ENCODE measurements at regions not wholly inside any gene's neighbourhood (a gene's known extent, or its start where the extent isn't known, plus 50 kb on each side); places are given as distances from the start of the nearest gene placed in this dataset.

DNA sequence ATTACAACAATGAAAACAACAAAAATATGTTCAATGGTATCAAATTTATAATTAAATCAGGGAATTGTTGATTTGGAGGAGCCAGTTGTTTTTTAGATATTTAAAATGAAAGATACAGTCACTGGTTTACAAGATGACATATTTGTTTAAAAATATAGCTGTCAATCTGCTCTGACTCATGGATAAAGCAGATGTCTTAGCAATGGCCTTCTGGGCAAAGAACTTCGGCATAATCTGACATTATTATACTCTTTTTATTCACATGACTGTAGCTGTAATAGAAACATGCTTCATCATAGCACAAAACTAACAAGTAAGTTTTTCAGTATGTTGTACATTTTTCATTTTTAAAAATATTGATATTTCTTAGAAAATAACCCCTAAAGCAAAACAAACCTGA is 267.4 kb downstream of the CENPW start:
- H3K27me3 Mint-ChIP-seq: no peaks in the 10 kb centered on the region
- H3K4me3 Mint-ChIP-seq: no peak overlapping the region
- H3K9me3 Mint-ChIP-seq: peaks cover 2 to 12% (median 9%) of the 10 kb centered on the region in 3 donors
- H3K27ac Mint-ChIP-seq: no peak overlapping the region
- H3K4me1 Mint-ChIP-seq: no peaks in the 10 kb centered on the region
- H3K36me3 Mint-ChIP-seq: no peaks in the 10 kb centered on the region

DNA sequence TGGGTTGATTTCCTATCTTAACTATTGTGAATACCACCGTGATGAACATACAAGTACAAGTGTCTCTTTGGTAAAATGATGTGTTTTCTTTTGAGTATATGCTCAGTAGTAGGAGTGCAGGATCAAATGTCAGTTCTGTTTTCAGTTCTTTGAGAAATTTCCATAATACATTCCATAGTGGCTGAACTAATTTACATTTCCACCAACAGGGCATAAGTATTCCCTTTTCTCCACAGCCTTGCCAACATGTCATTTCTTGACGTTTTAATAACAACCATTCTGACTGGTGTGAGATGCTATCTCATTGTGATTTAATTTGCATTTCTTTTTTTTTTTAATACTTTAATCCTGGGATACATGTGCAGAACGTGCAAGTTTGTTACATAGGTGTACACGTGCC is 268.8 kb downstream of the CENPW start:
- H3K36me3 Mint-ChIP-seq: no peaks in the 10 kb centered on the region
- H3K4me3 Mint-ChIP-seq: no peak overlapping the region
- H3K27ac Mint-ChIP-seq: no peak overlapping the region
- H3K27me3 Mint-ChIP-seq: no peaks in the 10 kb centered on the region
- H3K4me1 Mint-ChIP-seq: no peaks in the 10 kb centered on the region
- peaks cover 2 to 14% (median 12%) of the 10 kb centered on the region in 3 donors for H3K9me3 Mint-ChIP-seq

DNA sequence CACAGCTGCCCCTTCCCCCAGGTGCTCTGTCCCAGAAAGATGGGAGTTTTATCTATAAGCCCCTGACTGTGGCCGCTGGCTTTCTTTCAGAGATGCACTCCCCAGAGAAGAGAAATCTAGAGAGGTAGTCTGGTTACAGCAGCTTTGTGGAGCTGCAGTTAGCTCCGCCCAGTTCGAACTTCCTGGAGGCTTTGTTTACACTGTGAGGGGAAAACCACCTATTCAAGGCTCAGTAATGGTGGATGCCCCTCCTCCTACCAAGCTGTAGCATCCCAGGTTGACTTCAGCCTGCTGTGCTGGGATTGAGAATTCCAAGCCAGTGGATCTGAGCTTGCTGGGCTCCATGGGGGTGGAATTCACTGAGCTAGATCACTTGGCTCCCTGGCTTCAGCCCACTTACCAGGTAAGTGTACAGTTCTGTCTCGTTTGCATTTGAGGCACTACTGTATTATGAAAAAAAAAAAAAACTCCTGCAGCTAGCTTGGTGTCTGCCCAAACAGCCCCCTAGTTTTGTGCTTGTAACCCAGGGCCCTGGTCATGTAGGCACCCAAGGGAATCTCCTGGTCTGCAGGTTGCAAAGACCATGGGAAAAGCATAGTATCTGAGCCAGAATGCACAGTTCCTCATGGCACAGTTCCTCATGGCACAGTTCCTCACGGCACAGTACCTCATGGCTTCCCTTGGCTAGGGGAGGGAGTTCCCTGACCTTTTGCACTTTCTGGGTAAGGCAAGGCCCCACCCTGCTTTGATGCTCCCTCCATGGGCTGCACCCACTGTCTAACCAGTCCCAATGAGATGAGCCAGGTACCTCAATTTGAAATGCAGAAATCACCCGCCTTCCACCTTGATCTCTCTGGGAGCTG is 275.0 kb downstream of the CENPW start:
- no peaks in the 10 kb centered on the region for H3K36me3 Mint-ChIP-seq
- H3K9me3 Mint-ChIP-seq: peaks cover 0 to 10% (median 7%) of the 10 kb centered on the region in 3 donors
- H3K4me1 Mint-ChIP-seq: no peaks in the 10 kb centered on the region
- H3K27me3 Mint-ChIP-seq: no peaks in the 10 kb centered on the region
- no peak overlapping the region for H3K27ac Mint-ChIP-seq
- no peak overlapping the region for H3K4me3 Mint-ChIP-seq

DNA sequence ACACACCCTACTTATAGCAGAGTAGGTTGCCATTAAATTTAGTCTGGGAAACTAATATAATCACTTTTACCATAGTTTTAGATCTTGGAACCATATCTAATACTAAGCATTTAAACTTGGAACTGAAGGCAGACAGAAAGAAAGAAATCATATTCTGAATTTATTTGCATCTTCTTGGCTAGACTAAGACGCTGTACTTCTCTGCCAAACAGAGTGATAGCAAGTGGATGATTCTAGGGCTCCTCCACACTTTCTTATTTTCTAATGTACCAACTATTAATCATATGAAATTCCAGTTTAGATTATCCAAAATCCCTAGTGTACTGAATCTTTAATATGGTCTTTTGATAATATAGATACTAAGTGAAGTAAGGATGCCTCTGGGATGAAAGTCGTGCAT is 277.0 kb downstream of the CENPW start:
- peaks cover 0 to 1% (median 0%) of the 10 kb centered on the region in 3 donors for H3K4me1 Mint-ChIP-seq
- H3K36me3 Mint-ChIP-seq: no peaks in the 10 kb centered on the region
- H3K27me3 Mint-ChIP-seq: no peaks in the 10 kb centered on the region
- H3K9me3 Mint-ChIP-seq: peaks cover 0 to 9% (median 5%) of the 10 kb centered on the region in 3 donors
- H3K27ac Mint-ChIP-seq: no peak overlapping the region
- no peak overlapping the region for H3K4me3 Mint-ChIP-seq

DNA sequence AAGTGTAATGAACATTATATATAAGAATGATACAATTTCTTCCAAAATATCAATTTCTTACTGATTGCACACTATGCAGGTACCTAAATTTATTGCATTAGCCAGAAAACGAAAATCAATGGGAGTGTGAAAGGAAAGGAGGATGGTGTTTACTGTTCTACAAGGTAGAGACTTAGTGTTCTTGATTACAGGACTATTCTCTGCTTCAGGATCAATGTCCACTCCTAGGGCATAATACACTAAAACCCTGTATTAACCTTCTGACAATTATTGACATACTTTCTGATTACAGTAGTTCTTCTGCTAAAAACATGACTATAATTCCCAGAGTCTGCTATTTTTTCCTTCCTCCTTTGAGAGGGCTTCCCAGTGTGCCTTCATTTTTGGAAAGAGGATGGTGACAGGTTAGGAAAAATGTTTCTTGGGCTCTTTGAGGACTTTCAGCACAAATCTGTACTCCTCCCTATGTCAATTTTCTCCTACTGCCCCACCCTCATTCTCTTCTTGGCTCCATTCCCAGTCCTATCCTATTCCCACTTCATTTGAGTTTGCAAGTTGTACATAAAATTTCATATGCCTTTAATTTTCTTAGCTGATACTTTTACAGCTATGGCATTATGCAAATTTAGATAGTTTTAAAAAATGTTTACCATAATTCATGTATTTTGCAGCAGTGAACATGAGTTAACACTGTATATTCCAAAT is 278.9 kb downstream of the CENPW start:
- no peak overlapping the region for H3K27ac Mint-ChIP-seq
- peaks cover 0 to 1% (median 0%) of the 10 kb centered on the region in 3 donors for H3K4me1 Mint-ChIP-seq
- H3K36me3 Mint-ChIP-seq: no peaks in the 10 kb centered on the region
- H3K9me3 Mint-ChIP-seq: peaks cover 0 to 2% (median 0%) of the 10 kb centered on the region in 3 donors
- no peaks in the 10 kb centered on the region for H3K27me3 Mint-ChIP-seq
- H3K4me3 Mint-ChIP-seq: no peak overlapping the region

DNA sequence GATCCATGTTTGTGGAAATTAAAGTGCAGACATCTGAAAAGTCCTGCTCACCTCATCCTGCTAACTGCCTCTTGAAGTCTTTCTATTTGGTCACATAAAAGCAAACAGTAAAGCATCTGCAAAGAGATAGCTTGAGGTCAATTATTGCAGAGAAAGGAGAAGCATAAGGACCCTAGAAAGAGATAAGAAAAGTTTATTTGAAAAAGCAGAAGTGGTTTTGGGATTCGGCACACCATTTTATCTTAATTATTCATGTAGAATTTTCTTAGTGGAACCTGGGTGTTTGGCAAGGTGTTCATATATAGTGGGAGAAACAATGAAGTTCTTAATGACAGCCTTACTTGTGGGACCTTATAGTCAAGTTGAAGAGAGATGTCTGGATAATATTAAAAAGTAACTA is 280.8 kb downstream of the CENPW start:
- Mint-ChIP-seq H3K36me3 (no peaks in the 10 kb centered on the region), H3K9me3 (peaks cover 0 to 2% (median 0%) of the 10 kb centered on the region in 3 donors), H3K27ac (no peak overlapping the region), H3K27me3 (no peaks in the 10 kb centered on the region), H3K4me3 (no peak overlapping the region), H3K4me1 (peaks cover 0 to 1% (median 0%) of the 10 kb centered on the region in 3 donors)

DNA sequence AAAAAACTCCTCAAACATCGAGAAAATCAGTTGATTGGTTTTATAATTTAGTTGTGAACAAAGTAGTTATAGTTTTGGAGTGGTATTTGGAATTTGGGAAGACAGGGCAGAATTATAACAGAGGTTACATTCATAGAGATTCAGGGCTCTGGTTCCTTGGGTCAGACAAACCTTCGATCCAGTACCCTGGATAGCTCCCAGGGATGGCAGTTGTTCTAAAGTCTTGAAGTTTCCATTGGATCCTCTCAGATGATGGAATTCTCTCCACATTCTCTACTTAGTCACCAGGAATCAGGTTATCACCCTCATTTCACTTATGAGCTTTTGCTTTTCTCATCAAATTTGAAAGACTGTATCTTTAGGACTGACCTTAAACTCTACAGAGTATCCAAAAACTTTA is 285.1 kb downstream of the CENPW start:
- no peaks in the 10 kb centered on the region for H3K36me3 Mint-ChIP-seq
- peaks cover 0 to 2% (median 0%) of the 10 kb centered on the region in 3 donors for H3K9me3 Mint-ChIP-seq
- no peaks in the 10 kb centered on the region for H3K27me3 Mint-ChIP-seq
- H3K4me3 Mint-ChIP-seq: no peak overlapping the region
- no peak overlapping the region for H3K27ac Mint-ChIP-seq
- H3K4me1 Mint-ChIP-seq: peaks cover 0 to 1% (median 0%) of the 10 kb centered on the region in 3 donors

DNA sequence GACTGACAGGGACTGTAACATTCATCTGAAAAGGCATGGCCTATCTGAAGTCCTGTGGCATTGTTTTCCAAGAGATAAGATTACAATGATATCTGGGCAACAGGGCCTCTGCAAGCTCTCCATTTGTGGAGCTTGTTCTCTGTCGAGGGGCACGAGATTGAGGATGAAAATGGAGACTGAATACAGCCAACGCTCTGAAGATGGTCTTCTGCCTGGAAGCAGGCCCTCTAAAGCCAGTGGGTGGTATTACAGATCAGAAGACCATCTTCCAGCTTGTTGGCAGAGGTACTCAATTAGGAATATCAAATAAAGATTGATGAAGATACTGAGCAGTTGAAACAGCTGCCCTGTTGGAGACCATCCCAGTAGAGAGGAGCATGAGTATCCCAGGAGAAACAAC is 288.2 kb downstream of the CENPW start:
- Mint-ChIP-seq H3K9me3 (no peaks in the 10 kb centered on the region), H3K36me3 (no peaks in the 10 kb centered on the region)

DNA sequence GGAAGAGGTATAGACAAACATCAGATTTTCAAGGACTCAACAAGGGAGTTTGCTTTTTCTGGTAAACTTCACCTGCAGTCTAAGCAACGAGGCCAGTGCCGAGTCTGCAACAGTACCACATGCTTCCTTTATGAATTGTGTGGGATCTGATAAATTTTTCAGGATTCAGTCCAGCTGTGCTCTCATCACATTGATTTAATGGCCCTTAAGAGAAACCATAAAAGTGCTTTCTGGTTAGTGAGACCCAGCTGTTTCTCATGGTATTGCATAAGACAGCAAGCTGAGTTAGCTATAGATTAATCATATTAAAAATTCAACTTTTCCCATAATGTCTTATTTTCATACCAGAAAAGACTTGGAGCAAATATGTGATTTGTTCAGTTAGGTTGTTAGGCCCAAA is 291.4 kb downstream of the CENPW start:
- Mint-ChIP-seq H3K4me1 (no peaks in the 10 kb centered on the region), H3K36me3 (no peaks in the 10 kb centered on the region), H3K27me3 (no peaks in the 10 kb centered on the region), H3K9me3 (no peaks in the 10 kb centered on the region), H3K27ac (no peak overlapping the region), H3K4me3 (no peak overlapping the region)

More for the DNA sequence above, 288.2 kb downstream of the CENPW start:
- H3K27me3 Mint-ChIP-seq: no peaks in the 10 kb centered on the region
- no peak overlapping the region for H3K27ac Mint-ChIP-seq
- H3K4me3 Mint-ChIP-seq: no peak overlapping the region
- H3K4me1 Mint-ChIP-seq: no peaks in the 10 kb centered on the region

DNA sequence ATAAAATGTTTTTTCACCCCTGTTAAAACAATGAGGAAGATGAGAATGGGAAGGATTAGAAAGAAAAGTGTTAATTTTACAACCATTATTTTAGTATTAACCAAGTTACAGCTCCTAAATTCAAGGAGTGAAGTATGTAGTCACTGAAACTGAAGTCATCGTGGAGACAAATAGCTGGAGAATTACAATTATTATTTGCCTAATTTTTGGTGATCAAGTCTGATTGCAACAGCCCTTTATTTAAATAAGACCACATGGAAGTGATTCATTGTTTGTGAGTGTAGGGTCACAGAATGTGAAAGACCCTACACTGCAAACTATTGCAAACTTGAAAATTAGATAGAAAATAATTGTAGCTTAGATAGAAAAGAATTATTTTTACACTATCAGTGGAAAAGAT is 292.4 kb downstream of the CENPW start:
- Mint-ChIP-seq H3K4me3 (no peak overlapping the region), H3K27me3 (no peaks in the 10 kb centered on the region), H3K9me3 (no peaks in the 10 kb centered on the region), H3K27ac (no peak overlapping the region), H3K4me1 (no peaks in the 10 kb centered on the region), H3K36me3 (no peaks in the 10 kb centered on the region)

DNA sequence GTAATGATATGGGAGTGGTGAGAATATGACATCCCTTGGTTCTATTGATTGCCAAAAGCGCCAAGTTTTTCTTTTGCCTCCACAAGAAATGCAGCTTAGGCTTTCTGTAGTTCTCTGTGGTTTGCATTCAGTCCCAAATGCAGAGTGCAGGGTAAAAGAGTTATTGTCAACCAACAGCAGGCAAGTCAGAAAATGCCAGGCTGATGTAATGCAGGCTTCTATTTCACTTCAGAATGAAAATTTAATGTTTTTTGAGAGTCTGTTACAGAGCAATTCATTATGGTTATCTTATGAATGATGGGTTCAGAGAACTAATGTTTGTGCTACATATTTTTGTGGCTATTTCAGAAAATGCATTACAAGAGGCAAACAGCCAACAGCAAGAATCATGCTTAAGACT is 293.5 kb downstream of the CENPW start:
- H3K4me3 Mint-ChIP-seq: no peak overlapping the region
- H3K9me3 Mint-ChIP-seq: no peaks in the 10 kb centered on the region
- H3K27me3 Mint-ChIP-seq: no peaks in the 10 kb centered on the region
- H3K27ac Mint-ChIP-seq: no peak overlapping the region
- H3K36me3 Mint-ChIP-seq: no peaks in the 10 kb centered on the region
- no peaks in the 10 kb centered on the region for H3K4me1 Mint-ChIP-seq

DNA sequence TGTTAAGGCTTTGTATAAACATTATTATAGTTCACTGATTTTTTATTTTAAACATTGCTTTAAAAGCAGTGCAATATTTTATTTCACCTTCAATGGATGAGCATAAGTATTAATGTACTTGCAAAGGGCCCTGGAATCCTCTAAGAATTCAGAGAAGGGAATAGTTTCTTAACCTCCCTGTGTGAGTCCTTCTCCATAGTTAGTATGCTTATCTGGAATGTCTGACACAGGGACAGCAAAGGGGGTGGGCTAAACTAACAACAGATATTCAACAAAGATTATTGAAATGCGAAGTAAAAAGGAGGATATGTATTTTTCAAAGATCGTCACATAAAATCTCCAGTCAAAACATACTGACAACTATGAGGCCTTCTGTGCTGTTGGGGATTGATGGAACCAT is 300.4 kb downstream of the CENPW start:
- H3K4me1 Mint-ChIP-seq: no peaks in the 10 kb centered on the region
- no peaks in the 10 kb centered on the region for H3K36me3 Mint-ChIP-seq
- H3K27me3 Mint-ChIP-seq: no peaks in the 10 kb centered on the region
- H3K27ac Mint-ChIP-seq: no peak overlapping the region
- no peak overlapping the region for H3K4me3 Mint-ChIP-seq
- no peaks in the 10 kb centered on the region for H3K9me3 Mint-ChIP-seq

DNA sequence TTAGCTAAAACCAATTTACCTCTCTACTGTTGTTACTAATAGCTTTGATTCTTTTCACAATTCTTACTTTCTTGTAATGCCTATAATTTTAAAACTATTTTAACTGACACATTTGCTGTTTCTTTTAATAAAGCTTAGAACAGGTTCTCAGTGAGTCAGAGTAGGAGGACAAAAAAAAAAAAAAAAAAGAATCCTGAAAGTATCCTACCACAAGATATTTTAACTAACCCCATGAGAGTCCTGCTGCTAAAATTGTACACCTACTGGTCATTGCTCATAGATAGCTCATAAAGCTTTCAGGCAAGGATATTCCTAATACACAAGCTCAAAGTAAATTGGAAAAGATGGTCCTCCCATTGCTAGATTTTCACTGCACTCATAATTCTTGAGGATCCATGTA is 301.0 kb downstream of the CENPW start:
- no peak overlapping the region for H3K27ac Mint-ChIP-seq
- H3K4me1 Mint-ChIP-seq: no peaks in the 10 kb centered on the region
- no peaks in the 10 kb centered on the region for H3K36me3 Mint-ChIP-seq
- no peaks in the 10 kb centered on the region for H3K9me3 Mint-ChIP-seq
- no peaks in the 10 kb centered on the region for H3K27me3 Mint-ChIP-seq
- no peak overlapping the region for H3K4me3 Mint-ChIP-seq

DNA sequence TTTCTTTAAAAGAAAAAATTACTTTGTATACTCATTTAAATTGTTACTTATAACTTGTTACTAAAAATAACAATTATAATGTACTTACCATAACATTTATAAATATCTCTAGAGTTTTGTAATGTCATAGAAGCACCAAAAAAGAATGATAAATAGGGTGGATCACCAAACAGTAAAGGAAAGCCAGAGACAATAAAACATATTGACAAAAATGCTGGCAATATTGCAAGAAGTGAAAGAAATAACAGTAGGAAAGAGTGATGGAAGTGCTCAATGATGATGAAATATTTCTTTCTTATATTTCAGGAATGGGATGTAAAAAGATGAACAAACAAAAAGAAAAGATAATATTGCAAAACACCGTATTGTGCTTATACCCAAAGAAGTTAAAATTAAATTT is 301.7 kb downstream of the CENPW start:
- Mint-ChIP-seq H3K4me1 (no peaks in the 10 kb centered on the region), H3K27ac (no peak overlapping the region), H3K36me3 (no peaks in the 10 kb centered on the region), H3K4me3 (no peak overlapping the region), H3K9me3 (no peaks in the 10 kb centered on the region), H3K27me3 (no peaks in the 10 kb centered on the region)

DNA sequence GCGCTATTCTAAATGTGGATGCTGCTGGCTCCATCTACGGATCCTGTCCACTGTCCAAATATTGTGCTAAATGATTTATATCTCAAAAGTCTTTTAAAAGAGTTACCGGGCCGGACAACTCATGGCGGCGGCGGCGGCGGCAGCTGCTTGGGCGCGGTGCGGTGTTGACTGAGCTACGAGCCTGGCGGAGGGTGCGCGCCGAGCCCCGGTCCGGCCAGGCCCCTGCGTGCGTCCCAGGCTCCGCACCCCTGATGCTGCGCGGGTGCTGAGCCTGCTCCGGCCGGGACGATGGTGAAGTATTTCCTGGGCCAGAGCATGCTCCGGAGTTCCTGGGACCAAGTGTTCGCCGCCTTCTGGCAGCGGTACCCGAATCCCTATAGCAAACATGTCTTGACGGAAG is 303.4 kb downstream of the CENPW start:
- Mint-ChIP-seq H3K4me1 (no peaks in the 10 kb centered on the region), H3K27ac (no peak overlapping the region), H3K9me3 (no peaks in the 10 kb centered on the region), H3K27me3 (no peaks in the 10 kb centered on the region), H3K36me3 (no peaks in the 10 kb centered on the region), H3K4me3 (no peak overlapping the region)

DNA sequence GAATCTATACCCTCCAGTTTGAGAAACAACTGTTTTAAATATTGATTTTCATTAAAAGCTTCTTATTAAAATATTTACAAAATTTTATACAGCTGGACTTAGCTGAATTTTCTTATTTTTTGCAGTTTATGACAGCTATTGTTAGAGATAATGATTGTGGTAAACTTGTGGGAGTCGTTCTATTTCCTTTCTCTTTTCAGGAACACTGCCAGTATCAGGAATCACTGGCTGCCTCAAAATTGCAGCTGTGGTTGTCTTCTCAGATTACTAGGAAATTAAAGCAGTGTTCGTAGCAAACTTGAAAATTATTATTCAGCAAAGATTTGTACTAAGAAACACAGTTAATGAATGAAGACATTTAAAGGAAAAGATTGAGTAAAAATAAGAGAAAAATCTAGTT is 311.0 kb downstream of the CENPW start:
- Mint-ChIP-seq H3K27ac (no peak overlapping the region), H3K36me3 (no peaks in the 10 kb centered on the region), H3K4me3 (no peak overlapping the region), H3K4me1 (no peaks in the 10 kb centered on the region), H3K27me3 (no peaks in the 10 kb centered on the region), H3K9me3 (peaks cover 4 to 8% (median 6%) of the 10 kb centered on the region in 3 donors)
